ENCODE measurements at regions not wholly inside any gene's neighbourhood (a gene's known extent, or its start where the extent isn't known, plus 50 kb on each side); places are given as distances from the start of the nearest gene placed in this dataset.

DNA sequence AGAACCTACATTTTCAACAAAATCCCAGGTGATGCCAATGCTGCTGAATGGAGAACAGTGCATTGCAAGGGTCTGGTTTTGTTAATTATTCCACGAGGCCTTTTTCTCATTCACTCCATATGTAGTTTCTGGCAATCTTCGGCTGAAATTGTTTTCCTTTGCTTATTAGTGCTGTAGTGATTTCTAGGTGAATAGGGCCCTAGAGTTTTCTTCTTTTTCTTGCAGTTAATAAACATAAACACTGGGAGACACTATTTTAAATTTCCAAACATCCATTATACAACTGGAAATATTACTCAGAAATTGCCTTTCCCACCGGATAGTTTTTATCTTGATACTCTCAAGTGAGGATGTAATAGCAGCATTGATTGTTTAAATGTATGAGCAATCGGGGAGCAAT, 435.6 kb downstream of the XPNPEP1 start:
- DNase-seq (ENCODE audit: low spot score) = no peak

DNA sequence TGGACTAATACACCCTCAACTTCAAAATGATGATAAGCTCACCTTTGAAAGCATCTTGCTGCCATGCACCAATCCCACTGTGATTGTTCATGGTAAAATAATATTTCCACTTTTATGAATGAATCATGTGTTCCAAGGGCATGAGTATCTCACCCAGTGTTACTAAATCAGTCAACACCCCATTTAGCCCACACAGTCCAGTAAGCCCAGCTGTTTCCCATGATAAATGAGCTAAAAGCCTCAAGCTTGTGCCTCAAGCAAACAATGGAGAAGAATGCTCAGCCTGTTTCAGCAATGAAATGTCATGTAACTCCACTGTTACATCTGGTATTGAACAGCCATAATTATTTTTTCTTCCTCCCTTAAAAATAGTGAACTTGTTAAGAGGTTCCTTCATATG, 442.5 kb downstream of the XPNPEP1 start:
- no peak for DNase-seq (ENCODE audit: low spot score)

DNA sequence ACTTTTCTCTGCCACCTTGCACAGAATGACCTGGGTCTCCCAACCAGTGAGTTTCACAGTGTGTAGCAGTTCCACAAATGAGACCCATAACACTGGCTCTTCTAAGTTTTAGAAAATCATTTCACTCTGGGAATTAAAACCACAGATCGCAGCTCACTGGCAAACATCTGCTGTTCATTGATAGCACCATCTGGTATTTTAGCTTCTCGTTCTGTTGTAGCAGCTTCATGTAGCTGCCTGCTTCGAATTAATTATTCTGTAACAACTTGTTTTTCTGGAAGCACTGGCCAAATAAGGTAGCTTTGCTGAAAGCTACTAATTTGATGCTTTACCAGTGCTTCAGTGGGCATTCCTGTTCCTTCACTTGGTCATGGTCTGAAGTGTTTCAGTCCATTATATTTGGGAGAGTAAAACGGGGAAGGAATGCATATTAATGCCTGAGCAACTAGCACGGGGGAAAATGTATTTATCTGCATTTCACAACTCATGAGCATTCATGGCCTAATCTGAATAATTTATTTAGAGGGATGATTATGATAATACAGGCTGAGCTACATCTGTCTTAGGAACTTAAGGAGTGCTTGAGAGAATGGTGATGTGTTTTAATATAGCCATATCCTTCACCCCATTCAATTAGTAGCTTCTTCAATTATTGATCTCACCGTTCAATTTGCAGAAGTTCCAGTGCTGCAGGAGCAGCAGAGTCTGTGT, 447.4 kb downstream of the XPNPEP1 start:
- DNase-seq (ENCODE audit: low spot score) = no peak

DNA sequence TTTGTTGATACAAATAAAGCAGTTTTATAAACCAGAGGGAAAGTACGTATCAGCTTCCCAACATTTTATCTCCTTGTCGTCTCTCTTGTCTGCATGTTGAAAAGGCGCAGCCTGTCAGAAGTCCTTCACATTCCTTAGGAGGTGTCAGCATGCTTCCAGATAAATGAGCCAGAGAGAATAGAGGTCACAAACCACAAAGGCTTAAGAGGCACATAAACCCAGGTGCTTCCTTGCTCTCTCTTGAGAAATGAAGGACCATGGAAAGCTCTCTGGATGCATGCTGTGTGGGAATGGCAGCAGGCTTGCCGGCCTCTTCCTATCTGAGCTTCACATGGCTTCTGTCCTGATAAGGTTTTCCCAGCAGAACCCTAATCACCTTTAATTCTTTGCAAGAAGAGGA, 448.5 kb downstream of the XPNPEP1 start:
- no peak for DNase-seq (ENCODE audit: low spot score)

DNA sequence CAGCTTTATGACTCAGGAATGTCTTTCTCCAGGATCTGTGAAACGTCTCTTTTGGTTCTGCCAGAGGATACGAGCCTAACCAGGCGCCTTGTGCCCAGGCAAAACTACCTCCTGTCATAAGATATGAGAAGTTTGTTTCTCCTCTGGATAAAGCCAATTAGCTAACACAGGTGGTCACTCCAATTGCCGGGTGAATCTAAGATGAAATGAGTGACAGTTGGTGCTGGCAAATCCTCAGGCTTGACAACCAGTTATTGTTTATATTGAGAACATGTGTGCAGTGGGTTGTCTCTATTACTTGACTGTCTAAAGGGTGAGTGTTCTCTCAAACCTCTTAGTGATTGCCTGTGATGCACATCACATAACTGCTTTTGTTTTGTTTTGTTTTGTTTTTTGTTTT, 449.1 kb downstream of the XPNPEP1 start:
- DNase-seq (ENCODE audit: low spot score) = no peak

DNA sequence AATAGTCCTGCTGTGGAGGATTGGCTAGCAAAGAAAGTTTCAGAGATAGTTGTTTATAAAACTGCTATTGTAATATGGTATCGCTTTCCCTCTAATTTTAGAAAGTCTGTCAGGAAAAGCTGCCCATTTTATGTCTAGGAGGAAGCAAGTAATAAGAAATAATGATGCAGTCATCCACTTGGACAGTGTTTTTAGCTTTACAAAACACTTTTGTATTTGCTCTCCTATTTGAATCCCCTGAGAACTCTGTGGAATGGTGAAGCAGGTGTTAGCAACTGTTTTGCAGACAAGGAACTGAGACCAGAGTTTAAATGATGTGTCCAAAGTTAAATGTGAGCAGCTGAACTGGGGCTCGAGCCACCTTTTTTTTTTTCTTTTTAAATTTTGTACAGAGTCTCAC, 455.8 kb downstream of the XPNPEP1 start:
- no peak for DNase-seq (ENCODE audit: low spot score)

DNA sequence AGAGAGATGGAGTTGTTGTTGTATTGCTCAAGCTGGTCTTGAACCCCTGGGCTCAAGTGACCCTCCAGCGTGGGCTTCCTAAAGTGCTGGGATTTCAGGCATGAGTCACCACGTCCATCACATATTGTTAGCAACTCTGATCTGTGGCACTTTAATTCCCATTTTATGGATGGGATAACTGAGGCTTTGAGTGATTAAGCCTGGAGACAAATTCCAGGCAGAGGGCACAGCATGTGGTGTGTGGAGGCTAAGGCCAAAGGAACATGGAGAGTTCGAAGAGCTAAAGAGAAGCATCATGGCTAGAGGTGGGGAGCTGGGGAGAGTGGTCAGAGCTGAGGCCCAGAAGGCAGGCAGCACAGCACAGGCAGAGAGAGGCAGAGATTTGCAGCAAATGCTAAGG, 458.4 kb downstream of the XPNPEP1 start:
- no peak for DNase-seq (ENCODE audit: low spot score)

DNA sequence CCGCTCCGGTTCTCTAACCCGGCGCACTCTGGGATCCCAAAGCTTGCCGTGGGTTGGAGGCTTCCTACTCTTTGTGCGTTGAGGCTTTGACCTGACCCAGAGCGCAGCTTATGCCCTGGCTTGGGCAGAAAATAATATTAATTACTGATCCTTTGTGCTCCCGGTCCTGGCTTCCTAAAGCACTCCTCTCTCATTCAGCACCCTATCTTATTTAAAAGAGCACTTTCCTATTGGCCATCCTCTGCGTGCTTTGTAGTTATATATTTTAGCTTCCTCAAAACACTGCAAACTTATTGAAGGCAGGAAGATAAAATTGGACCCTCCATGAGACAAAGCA, 466.0 kb downstream of the XPNPEP1 start:
- no peak for DNase-seq (ENCODE audit: low spot score)

DNA sequence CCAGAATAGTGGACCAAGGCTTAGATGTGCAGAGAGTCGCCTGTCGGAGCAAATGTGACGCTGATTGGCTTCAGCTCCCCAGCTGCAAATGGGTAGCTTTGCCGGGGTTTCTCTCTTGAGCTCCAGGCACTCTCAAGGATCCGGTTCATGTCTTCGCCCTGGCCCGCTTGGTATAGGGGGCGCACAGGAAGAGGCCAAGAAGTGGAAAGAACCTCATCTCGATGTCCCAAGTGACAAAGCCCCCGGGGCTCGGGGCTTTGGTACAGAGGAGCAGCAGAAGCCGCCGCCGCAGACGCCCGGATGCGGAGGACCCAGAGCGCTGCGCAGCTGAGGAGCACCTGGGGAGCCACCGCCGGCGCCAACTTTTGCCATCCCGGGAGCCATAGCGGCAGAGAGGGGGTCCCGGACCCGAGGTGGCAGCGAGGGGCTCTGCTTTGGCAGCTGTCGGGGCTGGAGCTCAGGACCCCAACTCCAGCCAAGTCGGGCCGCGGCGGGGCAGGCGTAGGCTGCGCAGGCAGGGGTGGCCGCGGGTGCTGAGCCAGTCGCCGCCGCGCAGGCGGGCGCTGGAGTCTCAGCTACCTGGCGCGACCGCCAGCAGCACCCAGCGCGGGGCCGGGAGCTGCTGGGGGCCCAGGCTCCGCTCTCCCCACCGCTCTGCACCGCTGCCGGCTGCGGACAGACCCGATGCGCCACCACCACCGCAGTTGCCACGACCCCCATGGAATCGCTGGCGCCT, 466.6 kb downstream of the XPNPEP1 start:
- no peak for DNase-seq (ENCODE audit: low spot score)

DNA sequence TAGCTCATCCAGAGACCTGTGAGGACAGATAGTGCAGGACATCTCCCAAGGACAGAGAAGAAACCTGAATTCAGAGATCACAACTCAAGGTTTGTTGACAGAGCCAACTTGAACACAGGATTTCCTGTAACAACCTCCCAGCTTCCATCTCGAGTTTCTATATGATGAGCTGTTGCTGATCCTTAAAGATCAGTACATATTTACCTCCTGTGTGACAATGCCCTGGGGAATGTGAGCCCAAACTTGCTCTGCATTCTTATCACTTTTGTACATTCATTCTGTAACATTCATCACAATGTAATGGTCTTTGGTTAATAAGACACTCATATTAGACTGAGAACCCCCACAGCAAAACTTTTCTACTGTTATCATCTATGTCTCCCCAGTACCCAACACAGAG, 468.6 kb downstream of the XPNPEP1 start:
- no peak for DNase-seq (ENCODE audit: low spot score)

DNA sequence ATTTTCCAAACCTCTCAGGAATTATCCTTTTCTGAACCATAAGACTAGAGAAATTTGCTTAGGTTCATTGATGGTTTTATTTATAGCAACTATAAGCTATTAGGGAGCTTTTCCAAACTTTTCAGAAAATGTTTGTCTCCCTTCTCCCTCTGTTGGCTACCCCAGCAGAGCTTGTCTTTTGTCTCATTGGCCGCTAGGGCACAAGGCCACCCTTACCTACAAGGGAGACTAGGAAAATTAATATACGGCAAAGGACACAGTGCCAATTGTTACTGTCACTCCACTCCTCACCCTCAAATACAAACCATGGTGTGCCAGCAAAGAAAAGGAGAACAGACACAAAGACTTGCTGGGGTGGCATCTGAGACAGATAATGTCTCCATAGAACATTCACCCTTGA, 471.4 kb downstream of the XPNPEP1 start:
- DNase-seq (ENCODE audit: low spot score) = no peak

DNA sequence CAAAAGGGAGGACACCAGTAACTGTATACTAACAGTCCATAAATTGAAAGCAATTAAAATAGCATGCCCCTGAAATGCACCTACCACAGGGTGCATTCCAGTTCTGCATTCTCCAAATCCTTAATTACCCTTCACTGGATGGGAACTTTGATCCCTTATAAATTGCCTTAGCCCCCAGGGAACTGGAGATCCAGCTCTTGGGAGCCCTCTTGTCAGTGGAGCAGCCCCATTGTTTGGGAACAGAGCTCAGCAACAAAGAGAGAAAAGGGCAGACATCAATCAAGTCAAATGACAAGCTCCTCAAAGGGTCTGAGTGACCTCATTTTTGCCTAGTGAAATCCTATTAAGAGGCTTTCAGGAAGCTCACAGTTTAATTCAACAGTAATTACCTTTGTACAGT, 472.6 kb downstream of the XPNPEP1 start:
- DNase-seq (ENCODE audit: low spot score) = peak; percentile 64

DNA sequence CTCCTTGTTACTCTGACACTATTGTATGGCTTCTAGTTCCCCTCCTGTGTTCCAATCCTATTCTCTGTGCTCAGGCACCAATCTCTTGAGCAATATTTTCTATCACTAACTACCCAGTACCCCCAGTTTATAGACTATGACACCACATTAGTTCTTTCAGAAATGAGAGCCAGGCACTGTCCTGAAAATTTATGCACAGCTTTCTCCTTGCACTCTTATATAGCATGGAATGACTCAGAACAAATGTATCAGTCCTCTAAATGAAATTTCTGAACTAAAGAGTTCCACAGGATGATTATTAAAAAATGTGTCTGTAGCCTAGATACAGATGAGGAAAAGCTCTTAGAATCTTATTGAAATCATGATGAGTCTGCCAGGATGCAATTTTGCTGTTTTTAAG, 489.9 kb downstream of the XPNPEP1 start:
- DNase-seq (ENCODE audit: low spot score) = no peak

DNA sequence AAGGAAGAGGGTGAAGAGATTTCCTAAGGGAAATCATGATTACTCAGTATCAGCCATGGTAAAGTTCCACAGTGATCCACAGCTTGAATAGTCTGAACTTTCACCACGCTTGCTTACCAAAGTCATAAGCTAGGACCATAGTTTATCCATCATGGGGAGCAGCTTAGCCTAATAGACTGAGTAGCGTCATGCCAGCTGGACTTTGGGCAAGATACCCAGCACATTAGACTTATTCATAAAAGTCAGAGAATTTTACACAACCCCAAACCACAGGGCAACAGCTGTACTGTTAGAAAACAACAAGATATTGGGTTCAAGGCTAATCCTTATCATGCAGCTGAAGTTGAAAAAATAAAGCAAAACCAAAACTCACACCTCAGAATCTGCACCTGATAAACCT, 491.0 kb downstream of the XPNPEP1 start:
- no peak for DNase-seq (ENCODE audit: low spot score)

DNA sequence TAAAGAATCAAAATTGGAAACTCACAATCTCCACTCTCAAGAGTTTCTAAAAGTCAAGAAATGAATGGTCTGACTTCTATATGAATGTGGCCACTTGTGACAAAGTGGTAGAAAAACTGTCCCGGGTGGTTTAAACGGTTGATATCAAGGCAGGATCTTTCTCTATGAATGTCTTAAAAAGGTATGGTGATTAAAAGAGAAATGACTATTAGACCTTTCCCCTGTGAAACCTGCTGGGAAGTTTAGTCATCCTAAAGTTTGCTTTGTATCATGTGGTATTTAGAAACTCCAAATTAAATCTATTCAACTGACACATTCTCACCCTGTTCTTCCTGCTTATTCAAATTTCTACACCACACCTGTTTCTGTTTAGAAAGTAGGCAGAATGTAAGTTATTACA, 492.5 kb downstream of the XPNPEP1 start:
- no peak for DNase-seq (ENCODE audit: low spot score)

DNA sequence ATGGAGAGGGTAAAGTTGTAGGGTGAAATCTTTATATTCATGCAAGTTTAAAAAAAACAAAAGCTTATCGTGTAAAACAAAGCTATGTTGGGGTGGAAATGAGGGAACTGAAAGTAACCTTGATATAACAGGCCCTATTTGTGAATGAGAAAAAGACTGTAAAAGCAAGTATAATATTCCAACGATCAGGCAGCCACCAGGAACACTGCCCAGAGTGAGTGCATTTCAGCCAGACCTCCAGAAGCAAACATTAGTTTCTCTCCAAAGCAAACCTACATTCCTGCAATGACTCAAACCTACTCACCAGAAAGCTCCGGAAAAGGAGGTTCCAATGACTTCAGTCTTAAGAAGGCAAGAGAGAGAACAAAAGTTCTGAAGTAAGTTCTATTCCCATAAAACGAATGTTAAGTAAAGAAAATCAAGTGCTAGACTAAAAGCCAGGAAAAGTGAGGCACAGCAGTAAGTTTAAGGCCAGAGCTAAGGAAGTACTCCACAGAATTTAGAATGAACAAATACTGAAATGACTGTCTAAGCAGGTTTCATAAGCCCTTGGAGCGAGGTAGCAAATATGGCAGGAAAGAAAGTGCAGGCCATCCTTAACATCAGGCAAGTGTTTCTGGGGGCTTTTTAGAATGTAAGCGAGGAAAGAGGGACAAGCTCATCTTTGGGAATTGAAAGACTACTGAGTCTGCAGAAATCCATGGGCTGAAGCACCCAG, 493.1 kb downstream of the XPNPEP1 start:
- no peak for DNase-seq (ENCODE audit: low spot score)

DNA sequence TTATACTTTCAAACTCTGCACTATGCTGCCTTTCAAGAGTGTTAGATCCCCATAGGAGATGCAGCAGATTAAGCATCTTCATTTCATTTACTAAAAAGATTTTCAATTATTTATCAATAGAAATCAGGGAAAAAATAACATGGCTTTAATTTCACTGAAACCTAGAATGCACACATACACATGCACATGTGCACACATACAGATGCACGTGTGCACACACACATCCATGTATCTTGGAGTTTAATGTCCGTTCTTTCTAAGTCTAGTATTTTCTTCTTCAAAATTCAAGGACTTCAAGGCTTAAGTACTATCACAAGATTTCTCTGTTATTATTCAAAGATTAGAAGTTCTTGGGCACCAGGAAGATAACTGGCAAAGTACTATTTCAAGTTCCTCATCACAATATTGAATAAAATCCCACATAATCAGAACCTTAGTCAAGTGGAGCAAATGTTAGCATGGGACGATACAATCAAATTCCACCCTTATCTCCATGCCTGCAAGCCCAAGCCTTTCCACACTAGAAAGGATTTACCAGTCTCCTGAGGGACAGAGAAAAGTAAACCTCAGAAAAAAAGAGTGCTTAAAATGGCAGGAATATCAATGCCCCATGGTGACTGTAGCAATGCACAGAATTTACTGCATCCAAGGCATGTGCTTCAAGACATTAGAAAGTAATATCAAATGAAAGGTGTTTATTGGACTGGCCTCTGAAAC, 494.4 kb downstream of the XPNPEP1 start:
- no peak for DNase-seq (ENCODE audit: low spot score)

DNA sequence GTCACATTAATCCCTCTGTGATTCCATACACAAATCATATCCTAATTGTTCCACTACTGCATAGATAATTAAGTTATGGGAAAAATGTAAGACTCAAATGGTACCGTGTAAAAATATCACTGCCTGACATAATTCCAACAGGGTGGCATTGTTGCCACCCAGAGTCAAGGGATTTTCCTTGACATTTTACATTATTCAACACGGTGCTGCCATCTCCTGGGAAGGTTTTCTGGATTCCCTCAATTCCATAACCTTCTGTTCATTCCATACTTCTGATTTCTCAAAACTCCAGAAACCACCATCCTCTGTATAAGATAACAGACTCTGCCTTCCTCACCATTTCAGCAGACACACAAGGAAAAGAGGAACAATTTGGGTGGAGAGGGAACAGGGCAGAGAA, 495.9 kb downstream of the XPNPEP1 start:
- peak; percentile 18 for DNase-seq (ENCODE audit: low spot score)

DNA sequence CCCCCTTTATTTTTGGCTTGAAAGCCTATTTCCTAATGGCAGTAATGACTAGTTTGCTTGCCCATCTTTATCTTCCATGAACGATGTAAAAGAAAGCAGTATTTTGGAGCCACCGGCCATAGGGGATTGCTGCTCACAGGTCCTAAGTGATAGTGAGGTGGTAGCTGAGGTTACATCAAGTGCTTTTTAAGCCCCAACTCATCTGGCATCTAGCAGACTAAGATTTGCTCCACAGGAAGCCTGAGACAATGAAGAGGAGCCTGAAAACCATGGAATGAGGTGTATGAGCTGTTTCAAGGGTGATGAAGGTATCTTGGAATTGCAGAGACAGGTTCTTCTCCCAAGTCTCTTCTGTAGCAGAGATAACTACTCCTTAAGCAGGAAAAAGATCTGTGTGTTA, 496.3 kb downstream of the XPNPEP1 start:
- no peak for DNase-seq (ENCODE audit: low spot score)

DNA sequence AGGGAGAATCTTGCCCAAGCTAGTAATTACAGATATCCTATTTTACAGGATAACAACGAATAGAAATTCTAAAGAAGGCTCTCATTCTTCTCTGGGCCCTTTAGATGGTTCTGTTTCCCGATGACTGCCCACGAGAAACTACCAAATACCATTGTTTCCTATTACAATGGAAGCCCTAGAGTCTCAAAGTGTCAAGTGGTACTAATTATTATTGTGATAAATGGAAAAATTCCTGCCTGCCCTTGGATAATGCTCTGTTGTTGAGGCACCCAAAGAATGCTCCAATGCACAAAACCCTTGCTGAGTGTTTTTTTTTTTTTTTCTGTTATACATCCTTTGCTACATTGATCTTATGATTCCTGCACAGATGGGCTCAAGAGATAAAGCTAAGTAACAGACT, 504.5 kb downstream of the XPNPEP1 start:
- no peak for DNase-seq (ENCODE audit: low spot score)

DNA sequence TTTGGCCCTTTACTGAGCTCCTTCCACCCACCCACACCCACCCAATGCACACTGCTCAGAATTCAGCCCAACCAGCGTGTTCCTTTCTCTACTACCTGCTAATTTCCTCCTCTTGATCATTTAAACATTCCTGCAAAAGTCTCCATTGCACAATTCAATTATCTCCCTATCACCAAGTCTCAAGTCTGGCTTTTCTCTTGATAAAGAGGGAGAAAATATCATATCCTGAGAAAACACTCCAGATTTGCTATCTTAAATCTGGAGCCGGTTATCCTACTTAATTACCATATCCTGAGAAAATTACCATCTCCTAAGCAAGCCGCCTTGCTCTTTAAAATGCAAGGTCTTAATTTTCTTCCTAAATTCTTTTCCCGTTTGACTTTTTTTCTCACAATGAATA, 505.5 kb downstream of the XPNPEP1 start:
- no peak for DNase-seq (ENCODE audit: low spot score)

DNA sequence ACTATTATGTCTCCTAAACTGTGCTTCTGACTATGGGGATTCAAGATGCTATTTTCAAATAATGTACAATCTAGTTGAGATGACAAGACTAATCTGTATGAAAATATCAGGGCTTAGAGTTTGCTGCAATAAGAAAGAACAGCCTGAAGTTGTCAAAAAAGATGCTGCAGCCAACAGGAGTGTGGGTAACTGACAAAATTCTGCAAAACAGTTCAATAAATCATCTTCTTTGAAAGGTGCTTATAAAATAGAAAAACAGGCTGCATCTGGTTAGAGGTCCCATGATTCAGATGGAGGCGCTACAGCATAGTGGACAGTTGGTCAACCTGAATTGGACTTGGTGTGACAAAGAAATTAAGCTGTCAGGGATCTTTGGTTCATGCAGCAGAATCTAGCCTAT, 511.0 kb downstream of the XPNPEP1 start:
- DNase-seq (ENCODE audit: low spot score) = no peak

DNA sequence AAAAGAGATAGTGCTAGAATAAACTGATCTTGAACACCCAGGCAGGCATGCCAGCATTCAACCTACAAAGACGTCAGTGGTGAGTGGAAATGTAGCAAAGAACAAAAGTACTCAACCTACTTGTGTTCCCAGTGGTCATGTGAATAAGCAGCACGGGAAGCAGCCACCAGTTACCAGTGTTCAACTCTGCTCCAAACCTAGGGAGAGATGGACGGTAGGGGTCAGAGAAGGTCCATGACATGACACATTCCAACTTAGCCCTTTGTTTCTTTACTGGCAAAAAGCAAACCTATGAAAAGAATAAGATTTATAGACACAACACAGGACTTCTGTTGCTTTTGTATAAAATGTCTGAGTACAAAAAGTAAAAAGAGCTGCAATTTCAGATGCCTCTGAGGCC, 511.4 kb downstream of the XPNPEP1 start:
- DNase-seq (ENCODE audit: low spot score) = no peak
